ENCODE measurements at regions not wholly inside any gene's neighbourhood (a gene's known extent, or its start where the extent isn't known, plus 50 kb on each side); places are given as distances from the start of the nearest gene placed in this dataset.
"Not testable (repeated sequence)": the region's sequence is repeated elsewhere in the genome, so short reads cannot be mapped to it uniquely, and the experiment has no call there.

GRCh38 chr12:131641315-131641714 lies 69.6 kb upstream of the SFSWAP start:
- no peak for TF ChIP-seq CTCF (IDR thresholded peaks at IDR 0.05; ENCODE audit: unreplicated experiment in 3 of 3)
- Mint-ChIP-seq H3K4me3 (no peak overlapping the region), H3K4me1 (no peaks in the 10 kb centered on the region), H3K36me3 (ENCODE audit: low read depth) (no peaks in the 10 kb centered on the region), H3K9me3 (no peaks in the 10 kb centered on the region), H3K27me3 (ENCODE audit: low read depth) (peaks cover 38% of the 10 kb centered on the region), H3K27ac (no peak overlapping the region)

DNA sequence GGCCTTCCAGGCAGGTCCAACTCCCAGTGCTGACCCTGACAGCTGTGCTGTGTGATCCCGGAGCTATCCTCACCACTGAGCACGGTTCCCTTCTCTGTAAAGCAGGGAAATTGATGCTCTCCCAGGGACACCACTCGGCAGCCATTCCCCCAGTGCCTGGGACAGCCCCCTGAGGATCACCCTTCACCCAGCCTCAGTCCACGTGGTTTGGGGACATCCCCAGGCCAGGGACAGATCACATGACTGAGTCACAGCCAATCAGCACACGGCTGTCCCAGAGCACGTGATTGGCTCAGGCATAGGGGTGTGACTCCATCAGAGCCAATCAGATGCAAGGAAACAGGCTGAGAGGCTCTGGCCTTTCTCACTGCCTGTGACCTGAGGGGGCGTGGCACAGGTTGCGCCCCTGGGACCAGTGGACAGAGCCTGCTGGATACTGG lies 68.8 kb upstream of the SFSWAP start:
- H3K36me3 Mint-ChIP-seq (ENCODE audit: low read depth) = no peaks in the 10 kb centered on the region
- H3K27ac Mint-ChIP-seq = no peak overlapping the region
- H3K4me1 Mint-ChIP-seq = no peaks in the 10 kb centered on the region
- no peak for TF ChIP-seq CTCF (IDR thresholded peaks at IDR 0.05; ENCODE audit: unreplicated experiment in 3 of 3)
- H3K4me3 Mint-ChIP-seq = no peak overlapping the region
- H3K9me3 Mint-ChIP-seq = no peaks in the 10 kb centered on the region
- peaks cover 38% of the 10 kb centered on the region for H3K27me3 Mint-ChIP-seq (ENCODE audit: low read depth)

DNA sequence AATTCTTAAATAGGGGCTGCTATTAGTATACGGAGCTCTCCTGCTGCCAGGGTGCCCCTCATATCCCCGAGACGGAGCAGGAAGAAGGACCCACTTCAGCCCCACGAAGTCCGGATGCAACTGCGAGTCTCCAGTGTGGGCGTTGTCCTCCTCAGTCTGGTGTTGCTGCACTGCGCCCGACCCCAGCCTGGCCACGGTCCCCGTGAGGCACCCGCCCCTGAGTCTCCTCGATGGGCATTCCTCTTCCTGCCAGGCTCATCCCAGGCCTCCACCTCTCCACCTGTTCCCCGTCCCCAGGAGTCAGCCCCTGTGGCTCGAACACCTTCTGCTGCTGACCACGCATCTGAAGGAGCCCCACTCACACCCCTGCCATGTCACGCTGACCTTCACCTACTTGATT lies 68.1 kb upstream of the SFSWAP start:
- H3K36me3 Mint-ChIP-seq (ENCODE audit: low read depth) = no peaks in the 10 kb centered on the region
- H3K27ac Mint-ChIP-seq = no peak overlapping the region
- H3K4me1 Mint-ChIP-seq = no peaks in the 10 kb centered on the region
- TF ChIP-seq CTCF (IDR thresholded peaks at IDR 0.05; ENCODE audit: unreplicated experiment in 3 of 3) = no peak
- peaks cover 40% of the 10 kb centered on the region for H3K27me3 Mint-ChIP-seq (ENCODE audit: low read depth)
- peaks cover 4% of the 10 kb centered on the region for H3K9me3 Mint-ChIP-seq
- H3K4me3 Mint-ChIP-seq = no peak overlapping the region

DNA sequence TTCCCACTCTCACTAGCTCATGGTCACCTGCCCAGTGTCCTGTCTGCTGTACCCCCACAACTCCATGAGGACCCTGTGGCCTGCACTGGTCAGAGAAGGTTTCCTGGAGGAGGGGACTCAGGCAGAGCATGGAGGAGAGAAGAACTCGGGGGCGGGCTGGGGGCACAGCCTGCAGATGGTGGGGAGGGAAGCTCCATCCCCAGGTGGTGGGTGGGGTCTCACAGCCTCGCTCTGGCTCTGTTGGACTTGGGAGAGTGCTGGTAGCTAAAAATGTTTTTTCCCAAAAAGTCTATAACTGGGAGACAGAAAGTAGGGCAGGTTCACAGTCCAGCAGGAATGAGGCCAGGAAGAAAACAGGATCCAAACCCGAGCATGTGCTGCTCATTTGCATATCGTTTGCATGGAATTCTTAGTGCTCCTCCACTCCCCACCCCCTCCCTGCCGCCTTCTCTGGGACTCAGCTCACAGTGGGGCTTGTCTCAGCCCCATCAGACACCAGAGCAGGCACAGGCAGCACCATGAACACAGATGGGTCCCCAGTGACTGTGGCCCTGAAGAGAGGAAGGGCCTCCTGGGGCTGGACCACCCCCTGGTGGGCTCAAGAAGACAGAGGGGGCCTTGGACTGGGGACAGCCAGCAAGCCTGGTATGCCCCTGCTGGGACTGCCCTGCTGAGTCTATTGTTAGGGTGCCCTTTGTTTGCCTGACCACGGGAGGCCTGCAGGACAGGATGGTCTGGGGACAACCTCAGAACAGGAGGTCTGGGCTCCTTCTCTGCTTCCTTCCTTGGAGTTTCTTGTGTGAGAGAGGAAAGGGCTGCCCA lies 67.0 kb upstream of the SFSWAP start:
- Mint-ChIP-seq H3K9me3 (peaks cover 4% of the 10 kb centered on the region), H3K4me3 (no peak overlapping the region), H3K36me3 (ENCODE audit: low read depth) (no peaks in the 10 kb centered on the region), H3K27me3 (ENCODE audit: low read depth) (peaks cover 36% of the 10 kb centered on the region), H3K27ac (no peak overlapping the region), H3K4me1 (no peaks in the 10 kb centered on the region)
- no peak for TF ChIP-seq CTCF (IDR thresholded peaks at IDR 0.05; ENCODE audit: unreplicated experiment in 3 of 3)

DNA sequence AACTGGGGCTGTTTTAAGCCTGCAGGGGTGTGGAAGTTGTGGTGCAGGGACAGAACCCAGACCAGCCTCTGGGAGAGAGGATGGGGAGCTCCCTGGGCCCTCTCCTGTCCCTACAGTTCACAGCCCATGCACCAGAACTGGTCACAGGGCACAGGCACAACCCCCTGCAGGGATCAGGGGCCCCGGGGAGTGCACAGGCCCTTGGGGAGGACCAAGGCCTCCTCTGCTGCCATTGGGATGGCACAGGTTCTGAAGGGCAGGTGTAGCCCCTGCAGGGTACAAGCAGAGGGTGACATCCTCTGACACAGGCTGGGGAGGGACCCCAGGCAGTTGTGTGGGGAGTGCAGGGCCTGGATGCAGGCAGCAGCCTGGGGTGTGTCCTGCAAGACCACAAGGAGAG lies 66.4 kb upstream of the SFSWAP start:
- H3K9me3 Mint-ChIP-seq = peaks cover 4% of the 10 kb centered on the region
- no peaks in the 10 kb centered on the region for H3K36me3 Mint-ChIP-seq (ENCODE audit: low read depth)
- H3K27me3 Mint-ChIP-seq (ENCODE audit: low read depth) = peaks cover 35% of the 10 kb centered on the region
- H3K27ac Mint-ChIP-seq = no peak overlapping the region
- no peaks in the 10 kb centered on the region for H3K4me1 Mint-ChIP-seq
- H3K4me3 Mint-ChIP-seq = no peak overlapping the region
- TF ChIP-seq CTCF (IDR thresholded peaks at IDR 0.05; ENCODE audit: unreplicated experiment in 3 of 3) = no peak

DNA sequence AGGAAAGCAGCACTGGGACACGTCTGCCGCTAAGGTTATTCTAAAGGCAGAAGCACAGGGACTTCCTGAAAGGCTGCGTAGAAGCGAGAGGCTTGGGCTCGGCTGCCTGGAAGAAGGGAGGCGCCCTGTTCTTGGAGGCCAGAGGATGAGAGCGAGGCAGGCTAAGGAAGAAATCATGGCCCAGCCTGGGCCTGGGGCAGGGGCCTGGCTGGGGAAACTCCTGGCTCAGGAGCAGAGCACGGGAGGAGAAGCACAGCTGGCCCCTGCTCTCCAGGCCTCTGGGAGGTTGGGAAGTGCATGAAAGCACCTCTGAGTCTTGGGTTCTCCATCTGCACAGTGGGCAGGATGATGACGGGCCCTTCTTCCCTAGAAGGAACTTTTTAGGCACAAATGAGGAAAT lies 66.0 kb upstream of the SFSWAP start:
- not testable (repeated sequence) for H3K36me3 Mint-ChIP-seq (ENCODE audit: low read depth); H3K27ac Mint-ChIP-seq; H3K4me3 Mint-ChIP-seq; H3K9me3 Mint-ChIP-seq; H3K4me1 Mint-ChIP-seq
- peaks cover 35% of the 10 kb centered on the region for H3K27me3 Mint-ChIP-seq (ENCODE audit: low read depth)

DNA sequence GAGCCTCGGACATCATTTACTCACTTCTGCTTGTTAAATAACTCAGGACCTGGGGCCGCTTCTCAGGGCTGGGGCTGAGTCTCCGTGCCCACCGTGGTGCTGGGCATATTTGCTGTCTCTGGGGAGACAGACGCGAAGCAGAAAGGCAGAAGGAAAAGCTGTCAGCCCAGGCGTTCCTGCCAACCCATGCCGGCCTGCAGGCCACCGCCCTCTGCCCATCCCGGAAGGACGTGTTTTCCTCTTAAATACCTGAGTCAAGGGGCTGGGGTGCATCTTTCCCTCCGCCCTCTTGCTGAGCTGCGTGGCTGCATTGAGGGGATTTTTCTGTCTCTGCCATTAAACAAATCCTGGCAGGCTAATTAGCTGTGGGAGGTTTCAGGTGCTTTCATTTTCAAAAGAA lies 65.3 kb upstream of the SFSWAP start:
- H3K4me1 Mint-ChIP-seq; H3K4me3 Mint-ChIP-seq; H3K36me3 Mint-ChIP-seq (ENCODE audit: low read depth); H3K27ac Mint-ChIP-seq; H3K9me3 Mint-ChIP-seq: not testable (repeated sequence)
- peaks cover 29% of the 10 kb centered on the region for H3K27me3 Mint-ChIP-seq (ENCODE audit: low read depth)

- H3K9me3 Mint-ChIP-seq; H3K4me3 Mint-ChIP-seq; H3K4me1 Mint-ChIP-seq; H3K27ac Mint-ChIP-seq; H3K36me3 Mint-ChIP-seq (ENCODE audit: low read depth): not testable (repeated sequence)
- peaks cover 31% of the 10 kb centered on the region for H3K27me3 Mint-ChIP-seq (ENCODE audit: low read depth)
Observed at GRCh38 chr12:131646444-131646843, 64.4 kb upstream of the SFSWAP start.
